ENCODE measurements at regions not wholly inside any gene's neighbourhood (a gene's known extent, or its start where the extent isn't known, plus 50 kb on each side); places are given as distances from the start of the nearest gene placed in this dataset.

- POLR2A ChIA-PET: no interaction called here
- Histone ChIP-seq H3K4me3 (ENCODE audit: low read depth, low read length) (no peak overlapping the region), H3K27me3 (ENCODE audit: control insufficient read depth, insufficient read depth, low read length) (no peaks in the 10 kb centered on the region), H3K36me3 (ENCODE audit: control insufficient read depth, insufficient read depth, low read length) (no peaks in the 10 kb centered on the region)
- DNase-seq (ENCODE audit: low read depth): no peak
- CTCF ChIA-PET: no interaction called here
- no peak for TF ChIP-seq CTCF (IDR thresholded peaks at IDR 0.05; ENCODE audit: insufficient read depth, low read depth, low read length)
Measured at GRCh38 chr6:143589162-143589561, 77.6 kb upstream of the FUCA2 start.

GRCh38 chr6:143586557-143586956 is 75.0 kb upstream of the FUCA2 start:
- no peak for DNase-seq (ENCODE audit: low read depth)
- ChIA-PET POLR2A (no interaction called here), CTCF (interaction anchor here (1.2 kb wide), 1 partner anchor 427 kb away, joined by 4 read pairs; no protein-coding TSS in a partner anchor)
- TF ChIP-seq CTCF (IDR thresholded peaks at IDR 0.05; ENCODE audit: insufficient read depth, low read depth, low read length): no peak
- Histone ChIP-seq H3K36me3 (ENCODE audit: control insufficient read depth, insufficient read depth, low read length) (no peaks in the 10 kb centered on the region), H3K4me3 (ENCODE audit: low read depth, low read length) (no peak overlapping the region), H3K27me3 (ENCODE audit: control insufficient read depth, insufficient read depth, low read length) (no peaks in the 10 kb centered on the region)

- DNase-seq (ENCODE audit: low read depth): no peak
- Histone ChIP-seq H3K4me3 (ENCODE audit: low read depth, low read length) (no peak overlapping the region), H3K36me3 (ENCODE audit: control insufficient read depth, insufficient read depth, low read length) (no peaks in the 10 kb centered on the region), H3K27me3 (ENCODE audit: control insufficient read depth, insufficient read depth, low read length) (no peaks in the 10 kb centered on the region)
- POLR2A ChIA-PET: no interaction called here
- TF ChIP-seq CTCF (IDR thresholded peaks at IDR 0.05; ENCODE audit: insufficient read depth, low read depth, low read length): no peak
- CTCF ChIA-PET: interaction anchor here (1.2 to 1.3 kb wide), 3 partner anchors 10 to 428 kb away, joined by 4 to 9 read pairs (median 4); no protein-coding TSS in a partner anchor
Measured at GRCh38 chr6:143585716-143586115, 74.2 kb upstream of the FUCA2 start.

- Histone ChIP-seq H3K27me3 (ENCODE audit: control insufficient read depth, insufficient read depth, low read length) (no peaks in the 10 kb centered on the region), H3K4me3 (ENCODE audit: low read depth, low read length) (no peak overlapping the region), H3K36me3 (ENCODE audit: control insufficient read depth, insufficient read depth, low read length) (no peaks in the 10 kb centered on the region)
- CTCF ChIA-PET: interaction anchor here (1.2 to 1.3 kb wide), 3 partner anchors 10 to 428 kb away, joined by 4 to 9 read pairs (median 4); no protein-coding TSS in a partner anchor
- no peak for DNase-seq (ENCODE audit: low read depth)
- TF ChIP-seq CTCF (IDR thresholded peaks at IDR 0.05; ENCODE audit: insufficient read depth, low read depth, low read length): no peak
- POLR2A ChIA-PET: no interaction called here
Measured at GRCh38 chr6:143585241-143585640, 73.7 kb upstream of the FUCA2 start.

- no peak for DNase-seq (ENCODE audit: low read depth)
- H3K36me3 ChIP-seq (ENCODE audit: control insufficient read depth, insufficient read depth, low read length): no peaks in the 10 kb centered on the region
- H3K4me3 ChIP-seq (ENCODE audit: low read depth, low read length): no peak overlapping the region
- ChIA-PET POLR2A (no interaction called here), CTCF (interaction anchor here (0.7 to 3.1 kb wide), 2 partner anchors 8 to 429 kb away, joined by 4 to 12 read pairs; no protein-coding TSS in a partner anchor)
- TF ChIP-seq CTCF (IDR thresholded peaks at IDR 0.05; ENCODE audit: insufficient read depth, low read depth, low read length): no peak
- no peaks in the 10 kb centered on the region for H3K27me3 ChIP-seq (ENCODE audit: control insufficient read depth, insufficient read depth, low read length)
Measured at GRCh38 chr6:143583542-143584327, 72.2 kb upstream of the FUCA2 start.
